Fibroblast of pulmonary artery (primary cell): ENCODE measurements at regions not wholly inside any gene's neighbourhood (a gene's known extent, or its start where the extent isn't known, plus 50 kb on each side); places are given as distances from the start of the nearest gene placed in this dataset.

Experiments
- DNase-seq: peaks from one replicate; pipeline ENCODE4 v3.0.0-alpha.2; 2010; ENCODE audit warnings: low read depth
- H3K4me3 ChIP-seq: replicated peaks from 2 replicates; pipeline ENCODE4 v1.5.1; 2011; ENCODE audit warnings: low read depth, mild to moderate bottlenecking, control low read depth, low read length, moderate library complexity
- TF ChIP-seq, protein P1 (sequence below): IDR thresholded peaks from 2 replicates; pipeline ENCODE4 v1.5.1; 2011; ENCODE audit warnings: mild to moderate bottlenecking, control low read depth, low read length, inconsistent platforms; ENCODE audit errors: missing control alignments

DNA sequence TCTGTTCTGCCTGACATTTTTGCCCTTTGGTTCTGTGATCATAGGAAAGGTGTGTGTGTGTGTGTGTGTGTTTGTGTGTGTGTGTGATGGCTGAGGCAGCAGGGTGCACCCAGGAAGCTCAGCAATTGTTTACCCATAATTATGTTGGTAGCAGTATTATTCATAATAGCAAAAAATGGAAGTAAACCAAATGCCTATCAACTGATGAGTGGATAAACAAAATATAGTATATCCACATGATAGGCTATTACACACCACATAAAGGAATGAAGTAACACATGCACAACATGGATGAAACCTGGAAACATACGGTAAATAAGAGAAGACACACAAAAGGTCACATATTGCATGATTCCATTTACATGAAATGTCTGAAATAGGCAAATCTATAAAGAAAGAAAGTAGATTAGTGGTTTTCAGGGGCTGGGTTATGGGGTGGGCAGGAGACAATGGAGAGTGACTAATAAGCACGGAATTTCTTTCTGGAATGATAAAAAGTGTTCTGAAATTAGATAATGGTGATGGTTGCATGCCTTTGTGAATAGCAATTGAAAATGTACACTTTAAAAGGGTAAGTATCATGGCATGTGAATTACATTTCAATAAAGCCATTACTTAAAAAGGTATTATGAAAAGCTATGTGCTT, 167.2 kb downstream of the POLR2M start:
- TF ChIP-seq, protein P1, sequence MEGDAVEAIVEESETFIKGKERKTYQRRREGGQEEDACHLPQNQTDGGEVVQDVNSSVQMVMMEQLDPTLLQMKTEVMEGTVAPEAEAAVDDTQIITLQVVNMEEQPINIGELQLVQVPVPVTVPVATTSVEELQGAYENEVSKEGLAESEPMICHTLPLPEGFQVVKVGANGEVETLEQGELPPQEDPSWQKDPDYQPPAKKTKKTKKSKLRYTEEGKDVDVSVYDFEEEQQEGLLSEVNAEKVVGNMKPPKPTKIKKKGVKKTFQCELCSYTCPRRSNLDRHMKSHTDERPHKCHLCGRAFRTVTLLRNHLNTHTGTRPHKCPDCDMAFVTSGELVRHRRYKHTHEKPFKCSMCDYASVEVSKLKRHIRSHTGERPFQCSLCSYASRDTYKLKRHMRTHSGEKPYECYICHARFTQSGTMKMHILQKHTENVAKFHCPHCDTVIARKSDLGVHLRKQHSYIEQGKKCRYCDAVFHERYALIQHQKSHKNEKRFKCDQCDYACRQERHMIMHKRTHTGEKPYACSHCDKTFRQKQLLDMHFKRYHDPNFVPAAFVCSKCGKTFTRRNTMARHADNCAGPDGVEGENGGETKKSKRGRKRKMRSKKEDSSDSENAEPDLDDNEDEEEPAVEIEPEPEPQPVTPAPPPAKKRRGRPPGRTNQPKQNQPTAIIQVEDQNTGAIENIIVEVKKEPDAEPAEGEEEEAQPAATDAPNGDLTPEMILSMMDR: no peak
- peak; percentile 74 for DNase-seq
- no peak overlapping the region for H3K4me3 ChIP-seq

DNA sequence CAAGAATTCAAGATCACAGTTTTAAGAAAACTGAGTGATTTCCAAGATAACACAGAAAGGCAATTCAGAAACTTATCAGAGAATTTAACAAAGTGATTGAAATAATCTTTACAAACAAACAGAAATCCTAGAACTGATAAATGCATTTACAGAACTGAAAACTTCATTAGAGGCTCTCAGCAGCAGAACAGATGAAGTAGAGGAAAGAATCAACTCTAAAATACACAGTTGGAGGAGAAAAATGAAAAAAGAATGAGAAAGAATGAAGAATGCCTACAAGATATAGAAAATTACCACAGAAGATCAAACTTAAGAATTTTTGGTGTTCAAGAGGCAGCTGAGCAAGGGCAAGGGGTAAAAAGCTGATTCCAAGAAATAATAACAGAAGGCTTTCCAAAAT, 168.8 kb downstream of the POLR2M start:
- DNase-seq: no peak
- TF ChIP-seq, protein P1: no peak
- no peak overlapping the region for H3K4me3 ChIP-seq

DNA sequence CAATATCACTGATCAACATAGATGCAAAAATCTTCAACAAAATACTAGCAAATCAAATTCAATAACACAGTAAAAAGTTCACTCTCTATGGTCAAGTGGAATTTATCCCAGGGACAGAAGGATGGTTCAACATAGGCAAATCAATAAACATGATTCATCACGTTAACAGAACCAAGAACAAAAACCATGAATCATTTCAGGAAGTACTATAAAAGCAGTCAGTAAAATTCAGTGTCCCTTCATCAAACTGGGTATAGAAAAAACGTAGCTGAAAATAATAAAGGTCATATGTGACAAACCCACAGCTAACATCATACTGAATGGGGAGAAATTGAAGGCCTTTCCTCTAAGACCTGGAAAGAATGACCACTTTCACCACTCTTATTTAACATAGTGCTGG, 172.1 kb downstream of the POLR2M start:
- TF ChIP-seq, protein P1: no peak
- peak; percentile 11 for DNase-seq
- H3K4me3 ChIP-seq: no peak overlapping the region

- DNase-seq: peak; percentile 10
- H3K4me3 ChIP-seq: no peak overlapping the region
- TF ChIP-seq, protein P1: no peak
These were observed 174.8 kb downstream of the POLR2M start for GRCh38 chr15:57881361-57881760.

GRCh38 chr15:57881972-57882371, 175.5 kb downstream of the POLR2M start:
- DNase-seq: no peak
- TF ChIP-seq, protein P1: no peak
- no peak overlapping the region for H3K4me3 ChIP-seq

DNA sequence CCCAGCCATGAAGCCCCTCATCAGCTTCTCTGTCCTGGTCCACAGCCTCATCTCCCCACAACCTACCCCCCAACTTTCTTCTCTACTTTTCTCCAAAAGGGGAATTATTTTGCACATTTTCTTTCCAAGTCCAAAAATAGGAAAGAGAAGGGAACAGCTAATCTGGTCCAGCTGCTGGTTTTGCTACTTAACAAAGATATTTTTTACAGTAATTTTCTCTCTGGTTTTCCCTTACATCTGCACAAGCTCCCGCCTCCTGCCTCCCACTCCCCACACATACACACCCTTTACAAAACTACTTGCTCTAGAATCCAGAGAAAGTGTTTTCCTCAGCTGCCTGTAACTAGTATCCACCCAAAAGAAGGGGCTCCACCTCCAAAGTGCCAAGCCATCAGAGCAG, 177.2 kb downstream of the POLR2M start:
- no peak for DNase-seq
- no peak overlapping the region for H3K4me3 ChIP-seq
- TF ChIP-seq, protein P1: no peak

- no peak for DNase-seq
- H3K4me3 ChIP-seq: no peak overlapping the region
- TF ChIP-seq, protein P1: no peak
These were observed 178.4 kb downstream of the POLR2M start for GRCh38 chr15:57884936-57885335.
